ENCODE measurements at regions not wholly inside any gene's neighbourhood (a gene's known extent, or its start where the extent isn't known, plus 50 kb on each side); places are given as distances from the start of the nearest gene placed in this dataset.

DNA sequence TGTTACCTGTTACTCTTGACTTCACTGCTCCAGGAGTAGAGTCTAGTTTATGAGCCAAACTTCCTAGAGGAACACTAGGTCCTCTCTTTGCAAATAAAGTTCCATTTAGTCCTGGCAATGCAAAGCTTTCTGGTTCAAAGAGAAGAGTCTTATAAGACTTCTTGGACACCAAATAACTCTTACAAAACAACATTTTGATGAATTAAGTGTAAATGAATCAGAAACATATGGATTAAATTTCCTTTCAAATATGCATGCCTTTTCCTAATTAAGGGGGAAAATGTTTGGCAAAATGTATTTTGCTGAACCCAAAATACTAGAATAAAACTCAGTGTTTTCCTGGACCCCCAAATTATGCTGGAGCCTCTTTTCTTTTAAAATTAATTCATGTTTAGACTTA lies 388.0 kb downstream of the FGF10 start:
- no peak overlapping the region for H3K27ac ChIP-seq (ENCODE audit: low read depth in 2 of 2, low read length in 1 of 2)
- H3K9me3 ChIP-seq = no peaks in the 10 kb centered on the region
- no peaks in the 10 kb centered on the region for H3K79me2 ChIP-seq (ENCODE audit: insufficient read depth)
- no peaks in the 10 kb centered on the region for H3K36me3 ChIP-seq (replicated peaks in 1 of 2; ENCODE audit: control insufficient read depth in 1 of 2, insufficient read depth in 2 of 2, low read length in 1 of 2)
- no peaks in the 10 kb centered on the region for H3K9me2 ChIP-seq
- no peak overlapping the region for H3K9ac ChIP-seq
- no peak overlapping the region for H2AFZ ChIP-seq (ENCODE audit: low read depth)
- no peak overlapping the region for H3K4me2 ChIP-seq
- TF ChIP-seq YY1 (IDR thresholded peaks at IDR 0.05; ENCODE audit: low read depth) (no peak), ELF1 (IDR thresholded peaks at IDR 0.05) (no peak), POLR2AphosphoS5 (IDR thresholded peaks at IDR 0.05; ENCODE audit: low read depth, low read length) (no peak), FOSL2 (IDR thresholded peaks at IDR 0.05; ENCODE audit: borderline replicate concordance, low read depth) (no peak), RAD21 (IDR thresholded peaks at IDR 0.05; ENCODE audit: low read length) (no peak), CHD2 (IDR thresholded peaks at IDR 0.05; ENCODE audit: low read length, partially characterized antibody) (no peak)
- TF ChIP-seq, protein P1, sequence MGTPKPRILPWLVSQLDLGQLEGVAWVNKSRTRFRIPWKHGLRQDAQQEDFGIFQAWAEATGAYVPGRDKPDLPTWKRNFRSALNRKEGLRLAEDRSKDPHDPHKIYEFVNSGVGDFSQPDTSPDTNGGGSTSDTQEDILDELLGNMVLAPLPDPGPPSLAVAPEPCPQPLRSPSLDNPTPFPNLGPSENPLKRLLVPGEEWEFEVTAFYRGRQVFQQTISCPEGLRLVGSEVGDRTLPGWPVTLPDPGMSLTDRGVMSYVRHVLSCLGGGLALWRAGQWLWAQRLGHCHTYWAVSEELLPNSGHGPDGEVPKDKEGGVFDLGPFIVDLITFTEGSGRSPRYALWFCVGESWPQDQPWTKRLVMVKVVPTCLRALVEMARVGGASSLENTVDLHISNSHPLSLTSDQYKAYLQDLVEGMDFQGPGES (IDR thresholded peaks at IDR 0.05; ENCODE audit: low read depth, low read length) = no peak
- TF ChIP-seq, protein P2, sequence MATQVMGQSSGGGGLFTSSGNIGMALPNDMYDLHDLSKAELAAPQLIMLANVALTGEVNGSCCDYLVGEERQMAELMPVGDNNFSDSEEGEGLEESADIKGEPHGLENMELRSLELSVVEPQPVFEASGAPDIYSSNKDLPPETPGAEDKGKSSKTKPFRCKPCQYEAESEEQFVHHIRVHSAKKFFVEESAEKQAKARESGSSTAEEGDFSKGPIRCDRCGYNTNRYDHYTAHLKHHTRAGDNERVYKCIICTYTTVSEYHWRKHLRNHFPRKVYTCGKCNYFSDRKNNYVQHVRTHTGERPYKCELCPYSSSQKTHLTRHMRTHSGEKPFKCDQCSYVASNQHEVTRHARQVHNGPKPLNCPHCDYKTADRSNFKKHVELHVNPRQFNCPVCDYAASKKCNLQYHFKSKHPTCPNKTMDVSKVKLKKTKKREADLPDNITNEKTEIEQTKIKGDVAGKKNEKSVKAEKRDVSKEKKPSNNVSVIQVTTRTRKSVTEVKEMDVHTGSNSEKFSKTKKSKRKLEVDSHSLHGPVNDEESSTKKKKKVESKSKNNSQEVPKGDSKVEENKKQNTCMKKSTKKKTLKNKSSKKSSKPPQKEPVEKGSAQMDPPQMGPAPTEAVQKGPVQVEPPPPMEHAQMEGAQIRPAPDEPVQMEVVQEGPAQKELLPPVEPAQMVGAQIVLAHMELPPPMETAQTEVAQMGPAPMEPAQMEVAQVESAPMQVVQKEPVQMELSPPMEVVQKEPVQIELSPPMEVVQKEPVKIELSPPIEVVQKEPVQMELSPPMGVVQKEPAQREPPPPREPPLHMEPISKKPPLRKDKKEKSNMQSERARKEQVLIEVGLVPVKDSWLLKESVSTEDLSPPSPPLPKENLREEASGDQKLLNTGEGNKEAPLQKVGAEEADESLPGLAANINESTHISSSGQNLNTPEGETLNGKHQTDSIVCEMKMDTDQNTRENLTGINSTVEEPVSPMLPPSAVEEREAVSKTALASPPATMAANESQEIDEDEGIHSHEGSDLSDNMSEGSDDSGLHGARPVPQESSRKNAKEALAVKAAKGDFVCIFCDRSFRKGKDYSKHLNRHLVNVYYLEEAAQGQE (IDR thresholded peaks at IDR 0.05; ENCODE audit: low read depth, low read length) = no peak
- TF ChIP-seq, protein P3, sequence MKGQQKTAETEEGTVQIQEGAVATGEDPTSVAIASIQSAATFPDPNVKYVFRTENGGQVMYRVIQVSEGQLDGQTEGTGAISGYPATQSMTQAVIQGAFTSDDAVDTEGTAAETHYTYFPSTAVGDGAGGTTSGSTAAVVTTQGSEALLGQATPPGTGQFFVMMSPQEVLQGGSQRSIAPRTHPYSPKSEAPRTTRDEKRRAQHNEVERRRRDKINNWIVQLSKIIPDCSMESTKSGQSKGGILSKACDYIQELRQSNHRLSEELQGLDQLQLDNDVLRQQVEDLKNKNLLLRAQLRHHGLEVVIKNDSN (IDR thresholded peaks at IDR 0.05; ENCODE audit: borderline replicate concordance, low read depth) = no peak
- TF ChIP-seq, protein P4, sequence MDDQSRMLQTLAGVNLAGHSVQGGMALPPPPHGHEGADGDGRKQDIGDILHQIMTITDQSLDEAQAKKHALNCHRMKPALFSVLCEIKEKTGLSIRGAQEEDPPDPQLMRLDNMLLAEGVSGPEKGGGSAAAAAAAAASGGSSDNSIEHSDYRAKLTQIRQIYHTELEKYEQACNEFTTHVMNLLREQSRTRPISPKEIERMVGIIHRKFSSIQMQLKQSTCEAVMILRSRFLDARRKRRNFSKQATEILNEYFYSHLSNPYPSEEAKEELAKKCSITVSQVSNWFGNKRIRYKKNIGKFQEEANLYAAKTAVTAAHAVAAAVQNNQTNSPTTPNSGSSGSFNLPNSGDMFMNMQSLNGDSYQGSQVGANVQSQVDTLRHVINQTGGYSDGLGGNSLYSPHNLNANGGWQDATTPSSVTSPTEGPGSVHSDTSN (IDR thresholded peaks at IDR 0.05) = no peak
- no peak for DNase-seq
- no peaks in the 10 kb centered on the region for H3F3A ChIP-seq (replicated peaks; ENCODE audit: insufficient read depth)
- CTCF ChIA-PET = no interaction called here
- no peaks in the 10 kb centered on the region for H4K20me1 ChIP-seq (ENCODE audit: insufficient read depth)
- H3K4me1 ChIP-seq (ENCODE audit: control insufficient read depth in 1 of 2, insufficient read depth in 2 of 2, low read depth in 1 of 2, low read length in 1 of 2) = no peaks in the 10 kb centered on the region
- no peak overlapping the region for H3K4me3 ChIP-seq (ENCODE audit: low read depth in 2 of 2, low read length in 1 of 2)
- H3K27me3 ChIP-seq (ENCODE audit: insufficient read depth) = no peaks in the 10 kb centered on the region
- POLR2A ChIA-PET = no interaction called here

DNA sequence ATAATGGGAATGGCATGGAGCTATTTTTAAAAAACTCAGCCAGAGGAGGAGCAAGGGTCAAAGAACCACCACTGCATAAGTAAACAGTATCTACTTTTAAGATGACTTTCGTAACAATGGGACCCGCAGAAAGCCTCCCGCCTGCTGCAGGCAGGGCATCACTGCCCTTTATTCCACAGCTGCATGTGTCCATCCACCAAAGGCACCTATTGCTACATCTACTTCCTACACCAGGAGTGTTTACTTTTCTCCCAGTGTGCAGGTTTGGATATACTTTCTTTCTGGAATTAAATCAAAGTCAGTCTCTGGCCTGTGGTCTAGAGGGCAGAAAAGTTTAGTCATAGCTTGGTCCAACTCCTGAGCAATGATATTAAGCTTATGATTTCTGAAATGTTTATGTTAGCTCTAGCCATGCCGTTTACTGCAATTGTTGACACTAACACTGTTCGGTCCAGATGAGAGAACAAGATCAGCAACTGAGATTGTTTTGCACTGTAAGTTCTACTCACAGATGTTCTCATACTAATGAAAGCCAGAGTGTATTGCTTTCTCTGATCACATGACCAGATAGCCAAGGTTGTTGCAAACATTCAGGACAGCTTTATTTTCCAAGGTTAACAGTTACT lies 391.5 kb downstream of the FGF10 start:
- WGBS (ENCODE audit: low lambda C conversion rate) = 17% methylated on average over 5 of the region's 5 CpGs
- no peak for DNase-seq
- no peak overlapping the region for H2AFZ ChIP-seq (ENCODE audit: low read depth)
- no peak overlapping the region for H3K27ac ChIP-seq (ENCODE audit: low read depth in 2 of 2, low read length in 1 of 2)
- no peaks in the 10 kb centered on the region for H3K9me3 ChIP-seq
- no peak overlapping the region for H3K9ac ChIP-seq
- ChIA-PET POLR2A (no interaction called here), CTCF (no interaction called here)
- H3K9me2 ChIP-seq = no peaks in the 10 kb centered on the region
- no peaks in the 10 kb centered on the region for H4K20me1 ChIP-seq (ENCODE audit: insufficient read depth)
- no peaks in the 10 kb centered on the region for H3K36me3 ChIP-seq (replicated peaks in 1 of 2; ENCODE audit: control insufficient read depth in 1 of 2, insufficient read depth in 2 of 2, low read length in 1 of 2)
- H3K4me2 ChIP-seq = no peak overlapping the region
- H3K27me3 ChIP-seq (ENCODE audit: insufficient read depth) = no peaks in the 10 kb centered on the region
- H3F3A ChIP-seq (replicated peaks; ENCODE audit: insufficient read depth) = no peaks in the 10 kb centered on the region
- H3K79me2 ChIP-seq (ENCODE audit: insufficient read depth) = no peaks in the 10 kb centered on the region
- no peaks in the 10 kb centered on the region for H3K4me1 ChIP-seq (ENCODE audit: control insufficient read depth in 1 of 2, insufficient read depth in 2 of 2, low read depth in 1 of 2, low read length in 1 of 2)
- H3K4me3 ChIP-seq (ENCODE audit: low read depth in 2 of 2, low read length in 1 of 2) = no peak overlapping the region
- TF ChIP-seq NFIC (IDR thresholded peaks at IDR 0.05; ENCODE audit: borderline replicate concordance) (no peak), MEF2A (IDR thresholded peaks at IDR 0.05; ENCODE audit: borderline replicate concordance, low read depth) (no peak), RCOR1 (IDR thresholded peaks at IDR 0.05; ENCODE audit: low read length) (no peak), SIN3A (IDR thresholded peaks at IDR 0.05; ENCODE audit: borderline replicate concordance, low read depth, low read length) (no peak), CHD2 (IDR thresholded peaks at IDR 0.05; ENCODE audit: low read length, partially characterized antibody) (no peak), RAD21 (IDR thresholded peaks at IDR 0.05; ENCODE audit: low read length) (no peak), EZH2phosphoT487 (IDR thresholded peaks at IDR 0.05; ENCODE audit: borderline replicate concordance, low read depth) (no peak)
- TF ChIP-seq, protein P1 (IDR thresholded peaks at IDR 0.05; ENCODE audit: low read depth, low read length) = no peak
- TF ChIP-seq, protein P2 (IDR thresholded peaks at IDR 0.05; ENCODE audit: low read depth, low read length) = no peak

Data from SK-N-SH (cell line).